Activated CD4-positive, alpha-beta T cell treated with anti-CD3 and anti-CD28 coated beads, Interleukin-10, Interleukin-2, amounts not matched to agents 100 ng/mL and 50 ng/mL, durations not matched to agents 16 hours and 8 hours (primary cell): ENCODE measurements at regions not wholly inside any gene's neighbourhood (a gene's known extent, or its start where the extent isn't known, plus 50 kb on each side); places are given as distances from the start of the nearest gene placed in this dataset.
"Not testable (repeated sequence)": the region's sequence is repeated elsewhere in the genome, so short reads cannot be mapped to it uniquely, and the experiment has no call there.

Source experiments
- DNase-seq: peaks from one replicate; pipeline ENCODE4 v3.0.0-alpha.2; 2020

DNA sequence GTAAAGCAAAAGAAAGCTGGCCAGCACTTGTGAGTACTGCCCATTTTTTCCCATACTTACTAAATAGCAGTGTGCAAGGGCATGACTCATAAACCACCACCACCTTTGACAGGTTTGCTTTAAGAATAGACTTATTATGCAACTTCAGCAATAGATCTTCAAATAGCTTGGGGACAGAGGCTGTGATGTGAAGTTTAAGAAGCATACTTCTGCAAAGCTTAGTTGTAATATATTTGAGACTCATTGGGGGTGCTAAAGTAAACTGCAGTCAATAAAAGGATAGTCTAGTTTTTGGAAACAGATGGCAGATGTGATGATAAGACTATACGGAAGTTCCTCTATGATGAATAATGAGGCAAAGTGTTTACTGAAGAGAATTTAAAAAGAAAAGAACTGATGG lies 210.0 kb downstream of the PLA2G4A start:
- no peak for DNase-seq

DNA sequence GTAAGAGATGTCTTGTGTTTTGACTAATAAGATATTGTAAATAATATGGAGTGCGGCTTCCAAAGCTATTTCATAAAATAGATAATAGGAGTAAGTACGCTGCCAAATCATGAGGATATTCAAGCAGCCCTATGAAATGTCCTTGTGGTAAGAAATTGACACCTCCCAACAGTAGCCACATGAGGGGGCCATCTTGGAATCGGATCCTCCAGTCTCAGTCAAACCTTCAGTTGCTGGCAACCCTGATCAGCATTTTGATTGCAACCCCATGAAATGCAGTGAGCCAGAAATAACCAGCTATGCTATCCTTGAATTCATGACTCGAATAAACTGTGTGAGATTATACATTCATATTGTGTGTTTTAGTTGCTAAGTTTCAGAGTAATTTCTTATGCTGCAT lies 212.4 kb downstream of the PLA2G4A start:
- DNase-seq = no peak

DNA sequence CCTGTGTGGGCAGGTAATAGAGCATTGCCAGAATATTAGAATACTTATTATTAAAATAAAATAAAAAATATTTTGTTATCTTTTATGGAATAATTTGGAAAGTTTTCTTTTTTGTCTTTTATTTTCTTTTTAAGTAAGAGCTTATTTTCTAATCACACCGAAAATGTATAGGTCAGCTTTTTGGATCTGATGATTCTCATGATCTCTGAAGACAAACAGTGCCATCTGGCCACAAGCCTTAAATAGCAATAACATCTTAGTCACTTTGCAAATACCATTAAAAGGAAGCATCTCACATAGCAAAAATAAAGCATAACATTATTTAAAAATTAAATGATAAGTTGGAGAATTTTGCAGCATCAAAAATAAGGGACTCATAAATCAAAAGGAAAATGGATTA lies 213.8 kb downstream of the PLA2G4A start:
- no peak for DNase-seq

DNA sequence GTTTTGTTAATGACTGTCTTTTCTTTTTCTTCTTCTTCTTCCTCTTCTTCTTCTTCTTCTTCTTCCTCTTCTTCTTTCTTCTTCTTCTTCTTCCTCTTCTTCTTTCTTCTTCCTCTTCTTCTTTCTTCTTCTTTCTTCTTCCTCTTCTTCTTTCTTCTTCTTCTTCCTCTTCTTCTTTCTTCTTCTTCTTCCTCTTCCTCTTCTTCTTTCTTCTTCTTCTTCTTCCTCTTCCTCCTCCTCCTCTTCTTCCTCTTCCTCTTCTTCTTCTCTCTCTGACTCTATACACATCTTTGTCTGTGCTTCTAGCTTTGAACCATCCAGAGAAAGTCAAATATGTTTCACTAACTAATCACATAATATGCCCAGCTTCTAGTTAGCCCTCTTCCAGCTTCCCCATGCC lies 214.7 kb downstream of the PLA2G4A start:
- not testable (repeated sequence) for DNase-seq

DNA sequence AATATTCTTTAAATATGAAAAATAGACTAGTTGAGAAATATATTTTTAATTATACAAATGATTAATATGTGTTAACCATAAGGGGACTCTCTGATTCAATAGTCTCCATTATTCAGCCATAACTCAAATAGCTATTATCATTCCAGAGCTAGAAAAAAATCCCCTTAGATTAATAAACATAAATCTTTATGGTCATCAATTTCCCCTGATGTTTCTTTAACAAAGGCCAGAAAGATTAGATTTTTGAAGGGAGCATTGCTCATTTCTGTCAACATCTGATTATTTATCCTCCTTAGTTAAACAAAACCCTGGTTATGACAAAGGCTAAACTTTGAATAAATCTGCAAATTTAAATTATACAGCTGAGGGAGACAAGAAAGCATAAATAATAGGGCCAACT lies 215.7 kb downstream of the PLA2G4A start:
- no peak for DNase-seq

DNA sequence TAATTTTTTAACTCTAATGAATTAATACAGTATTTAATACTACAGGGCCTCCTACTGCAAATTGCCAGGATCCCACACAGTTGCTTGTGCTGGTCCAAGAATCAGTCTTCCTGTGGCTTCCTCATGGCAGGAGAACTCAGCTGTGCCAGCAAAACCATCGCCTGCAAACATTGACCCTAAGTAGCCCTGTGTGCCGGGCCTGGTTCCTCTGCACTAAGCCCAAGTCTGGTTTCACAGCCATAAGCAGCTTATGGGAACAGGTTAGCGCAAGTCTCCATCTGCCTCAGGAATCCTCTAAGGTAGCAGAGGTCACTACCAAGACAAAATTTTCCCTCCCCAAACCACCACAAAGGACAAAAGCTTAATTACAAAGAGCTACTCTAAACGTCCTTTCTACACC lies 216.6 kb downstream of the PLA2G4A start:
- no peak for DNase-seq

DNA sequence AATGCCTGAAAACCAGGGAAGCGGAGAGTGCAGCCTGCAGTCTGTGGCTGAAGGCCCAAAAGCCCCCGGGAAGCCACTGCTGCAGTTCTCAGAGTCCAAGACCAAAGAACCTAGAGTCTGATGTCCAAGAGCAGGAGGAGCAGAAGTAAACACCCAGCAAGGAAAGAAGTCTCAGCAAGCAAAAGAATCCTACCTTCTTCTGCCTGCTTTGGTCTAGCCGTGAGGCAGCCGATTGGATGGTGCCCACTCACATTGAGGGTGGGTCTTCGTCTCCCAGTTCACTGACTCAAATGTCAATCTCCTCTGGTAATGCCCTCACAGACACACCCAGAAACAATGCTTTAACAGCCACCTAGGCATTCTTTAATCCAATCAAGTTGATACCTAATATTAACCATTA lies 217.5 kb downstream of the PLA2G4A start:
- no peak for DNase-seq

DNA sequence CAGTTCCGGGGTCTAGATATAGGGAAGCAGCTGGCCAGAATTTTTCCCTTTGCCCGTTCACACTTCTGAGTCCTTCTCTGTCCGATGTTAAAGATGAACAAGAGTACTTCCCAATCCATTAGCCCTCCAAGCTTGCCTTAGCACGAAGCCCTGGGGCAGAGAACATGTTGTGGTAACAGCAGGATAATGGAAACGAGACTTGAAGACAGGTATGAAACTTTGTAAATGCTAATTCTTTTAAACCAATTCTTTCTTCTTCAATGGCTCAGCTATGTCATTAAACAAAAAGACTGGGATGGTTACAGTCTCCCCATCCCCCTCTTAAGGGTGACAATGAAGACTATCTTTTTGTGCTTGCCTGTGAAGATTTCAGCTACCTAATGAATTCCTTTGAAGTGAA lies 218.5 kb downstream of the PLA2G4A start:
- no peak for DNase-seq

DNA sequence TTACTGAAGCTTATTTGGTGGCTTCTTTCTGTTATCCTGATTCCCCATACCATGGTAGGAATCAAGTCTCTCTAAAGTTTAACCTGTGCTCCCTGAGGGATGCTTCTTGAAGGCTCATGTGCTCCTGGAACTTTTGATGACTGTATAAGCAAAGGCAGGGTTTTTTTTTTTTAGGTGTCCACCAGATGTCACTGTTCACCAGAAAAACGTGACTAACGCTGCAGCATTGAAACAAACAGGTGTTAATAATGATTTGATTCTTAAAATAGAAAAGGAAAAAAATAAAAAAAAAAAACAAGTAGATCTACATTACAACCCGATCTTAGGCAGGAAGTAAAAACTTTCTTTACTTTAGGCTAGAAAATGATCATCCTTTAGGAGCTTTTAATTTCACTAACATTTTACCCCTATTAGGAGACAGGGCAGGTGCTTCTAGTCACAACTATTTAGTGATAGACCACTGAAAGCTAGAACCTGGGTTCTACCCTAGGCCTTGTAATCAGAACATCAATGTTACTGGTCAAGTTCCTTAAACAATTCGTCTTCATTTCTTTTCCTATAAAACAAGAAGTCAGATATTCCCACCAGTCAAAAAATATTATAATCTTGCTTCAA lies 223.0 kb downstream of the PLA2G4A start:
- DNase-seq = peak; percentile 15

DNA sequence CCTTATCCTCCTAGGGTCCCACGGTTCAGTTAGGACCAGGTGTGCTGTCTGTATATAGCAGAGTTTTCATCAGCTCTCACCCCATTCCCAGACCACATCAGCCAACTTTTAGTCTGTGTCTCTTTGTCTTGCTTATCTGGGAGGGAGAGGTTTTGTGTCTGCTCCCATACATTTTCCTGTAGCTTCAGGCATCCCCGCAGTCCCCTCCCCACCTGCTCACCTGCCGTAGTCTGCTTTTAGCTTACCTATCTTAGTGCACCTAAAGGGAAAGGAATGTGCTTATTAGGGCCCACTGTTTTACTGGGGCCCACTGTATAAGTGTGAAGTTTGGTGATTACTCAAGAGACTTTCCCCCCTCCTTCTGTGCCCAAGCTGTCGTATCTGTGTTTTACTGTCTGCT lies 225.1 kb downstream of the PLA2G4A start:
- DNase-seq = no peak

DNA sequence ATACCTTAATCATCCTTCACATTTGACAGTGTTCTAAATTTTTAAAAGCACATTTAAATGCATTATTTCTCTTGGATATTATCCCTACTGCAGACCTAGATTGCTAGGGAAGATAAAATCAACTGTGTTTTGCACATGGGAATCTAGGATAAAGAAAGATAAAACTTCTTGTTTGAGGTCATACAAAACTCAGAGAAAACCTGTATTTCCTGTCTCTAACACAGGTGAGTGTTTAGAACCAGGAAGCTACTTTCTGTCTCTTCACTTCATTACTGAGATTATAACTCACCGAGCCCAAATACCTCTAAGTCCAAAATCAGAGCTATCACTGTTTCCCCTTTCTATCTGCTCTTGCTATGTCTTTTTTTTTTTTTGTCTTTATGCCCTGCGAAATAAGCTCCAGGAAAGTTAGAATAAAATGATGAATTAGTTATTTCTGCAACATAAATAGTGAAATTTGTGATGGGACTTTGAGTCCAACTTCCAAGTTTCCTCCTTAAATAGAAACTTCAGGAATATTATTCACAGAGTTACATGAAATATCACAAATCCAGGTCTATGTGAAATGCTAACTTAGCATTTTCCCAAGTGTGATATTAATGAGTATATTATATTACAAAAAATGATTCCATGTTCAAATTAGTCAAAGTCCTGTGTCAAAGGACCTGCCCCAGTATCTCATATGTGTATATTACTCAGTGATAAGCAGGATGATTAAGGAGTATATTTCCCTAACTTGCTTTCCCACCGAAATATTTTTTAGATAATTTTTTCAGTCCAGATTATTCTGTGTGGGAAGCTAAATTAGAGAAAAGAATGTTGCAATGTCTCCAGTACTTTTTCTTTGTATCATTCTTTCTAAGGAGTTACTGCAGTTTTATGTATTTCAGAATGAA lies 226.4 kb downstream of the PLA2G4A start:
- DNase-seq = no peak

DNA sequence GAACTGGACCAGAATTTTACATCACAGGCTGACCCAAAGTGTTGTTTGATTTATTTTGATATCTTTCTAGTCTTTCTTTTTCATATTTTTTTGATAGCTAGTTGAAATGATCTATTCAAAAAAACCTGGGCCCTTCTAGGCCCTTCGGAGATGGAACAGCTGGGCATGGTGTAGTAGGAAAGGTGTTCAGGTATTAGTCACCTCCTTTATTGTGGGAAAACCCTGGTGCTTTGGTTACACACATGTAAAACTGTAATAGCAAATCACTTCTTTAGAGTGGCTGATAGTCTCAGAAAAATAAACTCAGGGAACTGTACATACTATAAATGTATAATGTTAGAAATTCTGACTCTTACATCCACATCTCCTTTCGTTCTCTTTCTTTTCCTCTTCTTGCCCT lies 234.5 kb downstream of the PLA2G4A start:
- no peak for DNase-seq

DNA sequence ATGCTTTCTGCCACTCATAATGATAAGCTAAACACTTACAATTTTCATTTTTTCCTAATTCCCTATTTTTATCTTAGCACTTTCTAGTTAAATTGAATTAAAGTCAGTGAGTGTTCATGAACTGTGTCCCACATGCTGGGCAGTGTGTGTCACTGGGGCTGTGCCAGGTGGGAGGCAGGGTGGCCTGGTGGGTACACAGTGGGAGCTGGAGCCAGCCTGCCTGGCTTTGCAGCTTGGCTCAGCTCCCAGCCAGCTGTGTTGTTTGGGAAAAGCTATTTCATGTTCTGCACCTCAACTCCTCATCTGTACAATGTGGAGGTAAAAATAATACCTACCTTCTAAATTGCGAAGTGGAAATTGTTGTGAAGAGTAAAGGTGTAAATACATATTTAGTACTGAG lies 238.4 kb downstream of the PLA2G4A start:
- DNase-seq = no peak

DNA sequence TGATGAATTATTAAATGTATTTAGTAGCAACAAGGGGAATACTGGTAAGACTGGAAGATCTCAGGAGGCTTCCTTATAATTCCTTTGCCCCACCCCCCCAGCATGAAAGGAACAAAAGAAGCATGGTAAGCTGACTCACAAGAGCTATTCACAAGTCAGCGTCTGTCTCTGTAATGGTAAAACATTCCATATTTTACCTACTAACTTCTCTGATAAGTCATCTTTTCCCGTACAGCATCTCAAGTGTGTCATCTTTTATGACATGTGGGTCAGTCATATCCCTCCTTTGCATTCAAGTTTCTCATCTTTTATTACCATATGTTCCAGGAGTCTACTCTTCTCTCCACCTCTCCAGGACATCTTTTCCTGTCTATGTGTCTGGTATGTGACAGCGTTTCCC lies 241.3 kb downstream of the PLA2G4A start:
- no peak for DNase-seq

DNA sequence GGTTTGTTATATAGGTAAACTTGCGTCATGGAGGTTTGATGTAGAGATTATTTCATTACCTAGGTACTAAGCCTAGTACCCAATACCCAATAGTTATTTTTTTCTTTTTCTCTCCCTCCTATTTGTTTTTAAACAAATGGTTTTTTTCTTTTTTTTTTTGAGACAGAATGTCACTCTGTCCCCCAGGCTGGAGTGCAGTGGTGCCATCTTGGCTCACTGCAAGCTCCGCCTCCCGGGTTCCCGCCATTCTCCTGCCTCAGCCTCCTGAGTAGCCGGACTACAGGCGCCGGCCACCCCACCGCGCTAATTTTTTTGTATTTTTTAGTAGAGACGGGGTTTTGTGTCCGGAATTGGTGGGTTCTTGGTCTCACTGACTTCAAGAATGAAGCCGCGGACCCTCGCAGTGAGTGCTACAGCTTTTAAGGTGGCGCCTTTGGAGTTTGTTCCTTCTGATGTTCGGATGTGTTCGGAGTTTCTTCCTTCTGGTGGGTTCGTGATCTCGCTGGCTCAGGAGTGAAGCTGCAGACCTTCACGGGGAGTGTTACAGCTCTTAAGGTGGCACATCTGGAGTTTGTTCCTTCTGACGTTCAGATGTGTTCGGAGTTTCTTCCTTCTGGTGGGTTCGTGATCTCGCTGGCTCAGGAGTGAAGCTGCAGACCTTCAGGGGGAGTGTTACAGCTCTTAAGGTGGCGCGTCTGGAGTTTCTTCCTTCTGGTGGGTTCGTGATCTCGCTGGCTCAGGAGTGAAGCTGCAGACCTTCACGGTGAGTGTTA lies 243.7 kb downstream of the PLA2G4A start:
- peak; percentile 17 for DNase-seq

DNA sequence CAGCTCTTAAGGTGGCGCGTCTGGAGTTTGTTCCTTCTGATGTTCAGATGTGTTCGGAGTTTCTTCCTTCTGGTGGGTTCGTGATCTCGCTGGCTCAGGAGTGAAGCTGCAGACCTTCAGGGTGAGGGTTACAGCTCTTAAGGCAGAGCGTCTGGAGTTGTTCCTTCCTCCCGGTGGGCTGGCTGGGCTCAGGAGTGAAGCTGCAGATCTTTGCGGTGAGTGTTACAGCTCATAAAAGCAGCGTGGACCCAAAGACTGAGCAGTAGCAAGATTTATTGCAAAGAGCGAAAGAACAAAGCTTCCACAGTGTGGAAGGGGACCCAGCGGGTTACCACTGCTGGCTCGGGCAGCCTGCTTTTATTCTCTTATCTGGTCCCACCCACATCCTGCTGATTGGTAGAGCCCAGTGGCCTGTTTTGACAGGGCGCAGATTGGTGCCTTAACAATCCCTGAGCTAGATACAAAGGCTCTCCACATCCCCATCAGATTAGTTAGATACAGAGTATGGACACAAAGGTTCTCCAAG lies 244.3 kb downstream of the PLA2G4A start:
- peak; percentile 28 for DNase-seq

DNA sequence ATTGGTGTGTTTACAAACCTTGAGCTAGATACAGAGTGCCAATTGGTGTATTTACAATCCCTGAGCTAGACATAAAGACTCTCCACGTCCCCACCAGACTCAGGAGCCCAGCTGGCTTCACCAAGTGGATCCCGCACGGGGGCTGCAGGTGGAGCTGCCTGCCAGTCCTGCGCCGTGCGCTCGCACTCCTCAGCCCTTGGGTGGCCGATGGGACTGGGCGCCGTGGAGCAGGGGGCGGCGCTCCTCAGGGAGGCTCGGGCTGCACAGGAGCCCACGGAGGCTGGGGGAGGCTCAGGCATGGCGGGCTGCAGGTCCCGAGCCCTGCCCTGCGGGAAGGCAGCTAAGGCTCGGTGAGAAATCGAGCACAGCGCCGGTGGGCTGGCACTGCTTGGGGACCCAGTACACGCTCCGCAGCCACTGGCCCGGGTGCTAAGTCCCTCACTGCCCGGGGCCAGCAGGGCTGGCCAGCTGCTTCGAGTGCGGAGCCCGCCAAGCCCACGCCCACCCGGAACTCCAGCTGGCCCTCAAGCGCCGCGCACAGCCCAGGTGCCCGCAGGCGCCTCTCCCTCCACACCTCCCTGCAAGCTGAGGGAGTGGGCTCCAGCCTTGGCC lies 245.0 kb downstream of the PLA2G4A start:
- not testable (repeated sequence) for DNase-seq

DNA sequence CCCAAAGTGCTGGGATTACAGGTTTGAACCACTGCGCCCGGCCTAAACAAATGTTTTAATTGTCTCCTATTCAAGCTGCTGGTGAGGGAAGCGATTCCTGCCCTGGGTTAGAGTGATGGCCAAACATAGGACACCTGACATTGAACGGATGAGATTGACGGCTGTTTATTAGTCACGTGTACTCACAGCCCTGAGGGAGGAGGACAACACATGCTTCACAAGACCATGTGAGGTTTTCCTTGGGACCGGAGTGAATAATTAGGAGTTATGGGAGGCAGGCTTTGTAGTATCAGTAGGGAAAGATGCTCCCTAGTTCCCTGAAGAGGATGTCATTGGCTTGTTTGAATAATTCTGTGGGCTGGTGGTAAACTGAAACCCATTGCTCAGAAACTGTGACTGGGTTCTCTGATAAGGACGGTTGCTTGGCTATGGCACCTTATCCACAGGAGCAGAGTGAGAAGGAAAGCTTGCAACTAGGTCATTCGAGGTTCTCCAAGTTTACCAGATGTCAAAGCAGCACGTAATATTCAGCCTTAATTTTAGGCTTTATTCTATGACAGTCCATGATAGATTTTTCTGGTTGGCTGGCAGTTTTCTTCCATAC lies 245.8 kb downstream of the PLA2G4A start:
- DNase-seq = no peak

DNA sequence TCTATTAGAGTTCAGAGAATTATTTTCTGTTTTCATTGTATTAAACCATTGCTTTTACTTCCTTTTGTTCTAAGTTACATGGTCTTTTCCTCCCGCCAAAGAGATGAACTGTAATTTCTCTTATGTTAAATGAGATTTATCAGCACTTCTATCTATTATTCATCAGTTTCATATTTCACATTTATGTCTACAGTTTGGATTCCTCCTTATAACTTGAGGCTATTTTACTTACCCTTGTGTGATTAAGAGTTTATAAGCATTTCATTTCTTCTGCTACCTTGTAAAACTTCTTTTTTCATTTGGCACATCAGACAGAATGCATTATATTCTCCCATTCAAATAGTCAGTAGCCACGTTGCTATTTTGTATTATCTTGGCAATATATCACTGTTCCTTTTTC lies 248.2 kb downstream of the PLA2G4A start:
- DNase-seq = no peak

DNA sequence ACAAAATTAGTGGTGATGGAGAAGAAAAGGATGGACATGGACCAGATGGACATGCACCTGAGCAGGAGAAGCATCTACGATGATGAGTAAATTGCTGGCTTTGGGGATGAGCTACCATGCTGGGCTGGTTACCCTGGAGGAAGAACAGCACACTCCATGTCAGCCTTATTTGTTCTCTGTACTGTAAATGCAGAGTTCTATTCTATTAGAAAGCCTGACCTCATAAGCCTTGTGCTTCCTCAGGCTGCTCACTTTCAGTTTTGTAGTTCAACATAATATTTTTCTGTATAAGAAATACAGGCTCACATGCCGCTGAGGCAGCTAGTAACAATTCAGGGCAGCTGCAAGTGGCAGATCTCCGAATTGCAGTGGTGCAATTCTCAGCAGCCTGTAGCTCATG lies 249.6 kb downstream of the PLA2G4A start:
- no peak for DNase-seq

DNA sequence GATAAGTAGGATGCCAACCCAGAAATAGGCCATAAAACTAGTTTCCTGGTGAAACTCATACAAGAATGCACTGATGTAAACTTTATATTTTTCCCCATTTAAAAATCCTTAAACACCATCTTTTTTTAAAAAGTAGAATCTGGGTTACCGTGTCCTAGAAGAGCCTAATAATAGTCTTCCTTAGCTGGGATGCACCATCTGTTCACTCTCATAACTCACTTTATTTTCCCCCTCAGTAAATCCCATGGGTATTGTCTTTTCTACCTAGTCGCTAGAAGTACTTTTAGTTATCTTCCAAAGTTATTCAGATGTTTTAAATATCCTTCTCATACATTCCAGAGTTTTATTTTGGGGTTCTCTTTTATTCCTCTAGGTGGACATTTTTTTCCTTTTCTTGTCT lies 250.2 kb downstream of the PLA2G4A start:
- no peak for DNase-seq

DNA sequence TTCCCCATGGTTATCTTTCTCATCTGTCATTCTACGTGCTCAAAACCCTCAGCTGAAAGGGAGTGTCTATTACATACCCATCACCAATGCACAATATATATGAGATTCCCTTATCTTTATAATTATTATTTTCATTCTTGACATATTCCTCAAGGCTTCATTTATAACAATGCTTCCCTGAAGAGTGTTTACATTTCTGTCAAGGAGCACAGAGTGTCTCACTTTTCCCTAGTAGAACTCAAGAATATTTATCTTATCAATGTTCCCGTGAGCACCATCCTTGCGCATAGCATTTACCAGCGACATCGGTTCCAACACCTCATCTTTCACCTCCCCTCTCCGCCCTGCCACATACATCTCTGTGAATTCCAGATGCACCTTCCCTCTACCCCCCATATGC lies 250.6 kb downstream of the PLA2G4A start:
- DNase-seq = no peak

DNA sequence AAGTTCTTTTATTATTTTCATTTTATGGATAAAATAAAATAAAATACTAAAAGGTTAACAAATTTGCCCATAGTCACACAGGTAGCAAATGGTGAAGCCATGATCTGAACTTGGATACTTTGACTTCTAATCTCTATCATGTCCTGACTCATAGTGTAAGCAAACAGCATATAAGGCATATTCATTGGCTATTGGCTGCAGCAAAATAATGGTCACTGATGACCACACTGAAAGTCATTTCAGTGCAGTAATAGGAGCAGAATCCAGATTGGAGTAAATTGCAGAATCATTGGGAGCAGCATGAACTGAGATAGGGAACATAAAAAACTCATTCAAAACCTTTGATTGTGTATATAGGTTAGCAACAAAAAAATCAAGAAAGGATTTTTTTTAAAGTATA lies 262.9 kb downstream of the PLA2G4A start:
- DNase-seq = no peak
